ENCODE measurements at regions not wholly inside any gene's neighbourhood (a gene's known extent, or its start where the extent isn't known, plus 50 kb on each side); places are given as distances from the start of the nearest gene placed in this dataset.

DNA sequence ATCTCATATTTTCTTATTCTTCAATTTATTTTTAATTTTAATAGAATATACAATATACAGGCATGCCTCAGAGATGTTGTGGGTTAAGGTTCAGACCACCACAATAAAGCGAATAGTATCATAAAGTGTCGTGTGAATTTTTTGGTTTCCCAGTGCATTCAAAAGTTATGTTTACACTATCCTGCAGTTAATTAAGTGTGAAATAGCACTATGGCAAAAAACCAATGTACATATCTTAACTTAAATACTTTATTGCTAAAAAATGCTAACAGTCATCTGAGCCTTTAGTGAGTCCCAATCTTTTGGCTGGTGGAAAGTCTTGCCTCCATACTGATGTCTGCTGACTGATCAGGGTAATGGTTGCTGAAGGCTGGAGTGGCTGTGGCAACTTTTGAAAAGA lies 637.6 kb downstream of the TDRD15 start:
- TF ChIP-seq, protein P1, sequence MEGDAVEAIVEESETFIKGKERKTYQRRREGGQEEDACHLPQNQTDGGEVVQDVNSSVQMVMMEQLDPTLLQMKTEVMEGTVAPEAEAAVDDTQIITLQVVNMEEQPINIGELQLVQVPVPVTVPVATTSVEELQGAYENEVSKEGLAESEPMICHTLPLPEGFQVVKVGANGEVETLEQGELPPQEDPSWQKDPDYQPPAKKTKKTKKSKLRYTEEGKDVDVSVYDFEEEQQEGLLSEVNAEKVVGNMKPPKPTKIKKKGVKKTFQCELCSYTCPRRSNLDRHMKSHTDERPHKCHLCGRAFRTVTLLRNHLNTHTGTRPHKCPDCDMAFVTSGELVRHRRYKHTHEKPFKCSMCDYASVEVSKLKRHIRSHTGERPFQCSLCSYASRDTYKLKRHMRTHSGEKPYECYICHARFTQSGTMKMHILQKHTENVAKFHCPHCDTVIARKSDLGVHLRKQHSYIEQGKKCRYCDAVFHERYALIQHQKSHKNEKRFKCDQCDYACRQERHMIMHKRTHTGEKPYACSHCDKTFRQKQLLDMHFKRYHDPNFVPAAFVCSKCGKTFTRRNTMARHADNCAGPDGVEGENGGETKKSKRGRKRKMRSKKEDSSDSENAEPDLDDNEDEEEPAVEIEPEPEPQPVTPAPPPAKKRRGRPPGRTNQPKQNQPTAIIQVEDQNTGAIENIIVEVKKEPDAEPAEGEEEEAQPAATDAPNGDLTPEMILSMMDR (IDR thresholded peaks at IDR 0.05; ENCODE audit: low read depth, low read length), result no peak
- no peak for DNase-seq (ENCODE audit: extremely low read depth, low read depth)

DNA sequence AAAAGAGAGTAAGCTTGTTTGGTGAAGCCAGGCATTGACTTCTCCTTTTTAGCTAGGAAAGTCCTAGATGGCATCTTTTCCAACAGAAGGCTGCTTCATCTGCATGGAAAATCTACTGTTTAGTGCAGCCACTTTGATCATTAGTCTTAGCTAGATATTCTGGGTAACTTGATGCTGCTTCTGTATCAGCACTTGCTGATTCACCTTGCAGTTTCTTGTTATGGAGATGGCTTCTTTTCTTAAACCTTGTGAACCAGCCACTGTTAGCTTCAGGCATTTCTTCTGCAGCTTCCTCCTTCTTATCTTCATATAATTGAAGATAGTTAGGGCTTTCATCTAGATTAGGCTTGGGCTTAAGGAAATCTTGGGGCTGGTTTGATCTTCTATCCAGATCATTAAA lies 639.7 kb downstream of the TDRD15 start:
- TF ChIP-seq, protein P1 (IDR thresholded peaks at IDR 0.05; ENCODE audit: low read depth, low read length), result no peak
- no peak for DNase-seq (ENCODE audit: extremely low read depth, low read depth)

GRCh38 chr2:21770787-21771186 lies 647.0 kb downstream of the TDRD15 start:
- no peak for DNase-seq (ENCODE audit: extremely low read depth, low read depth)
- TF ChIP-seq, protein P1 (IDR thresholded peaks at IDR 0.05; ENCODE audit: low read depth, low read length), result no peak

GRCh38 chr2:21772624-21773023 lies 648.9 kb downstream of the TDRD15 start:
- TF ChIP-seq, protein P1 (IDR thresholded peaks at IDR 0.05; ENCODE audit: low read depth, low read length), result no peak
- DNase-seq (ENCODE audit: extremely low read depth, low read depth), result peak; percentile 0

- TF ChIP-seq, protein P1 (IDR thresholded peaks at IDR 0.05; ENCODE audit: low read depth, low read length), result no peak
- DNase-seq (ENCODE audit: extremely low read depth, low read depth), result no peak
Observed at GRCh38 chr2:21773168-21773567, 649.4 kb downstream of the TDRD15 start.

- TF ChIP-seq, protein P1 (IDR thresholded peaks at IDR 0.05; ENCODE audit: low read depth, low read length), result no peak
- no peak for DNase-seq (ENCODE audit: extremely low read depth, low read depth)
Observed at GRCh38 chr2:21774691-21775368, 651.1 kb downstream of the TDRD15 start.

GRCh38 chr2:21779786-21780185 lies 656.0 kb downstream of the TDRD15 start:
- no peak for DNase-seq (ENCODE audit: extremely low read depth, low read depth)
- TF ChIP-seq, protein P1 (IDR thresholded peaks at IDR 0.05; ENCODE audit: low read depth, low read length), result no peak
